ENCODE measurements at regions not wholly inside any gene's neighbourhood (a gene's known extent, or its start where the extent isn't known, plus 50 kb on each side); places are given as distances from the start of the nearest gene placed in this dataset.

- no TSS peak for BruUV-seq (replicated peaks)
- Histone ChIP-seq H3K36me3 (replicated peaks in 1 of 2; ENCODE audit: control insufficient read depth in 1 of 2, insufficient read depth in 2 of 2, low read length in 2 of 2) (no peaks in the 10 kb centered on the region), H3K4me2 (ENCODE audit: low read depth, low read length) (no peak overlapping the region), H2AFZ (ENCODE audit: low read length) (no peak overlapping the region), H4K20me1 (ENCODE audit: insufficient read depth, low read length) (no peaks in the 10 kb centered on the region), H3K4me1 (ENCODE audit: insufficient read depth, low read length) (no peaks in the 10 kb centered on the region), H3K4me3 (replicated peaks in 1 of 3; ENCODE audit: insufficient read depth in 1 of 3, low read depth in 2 of 3, low read length in 3 of 3) (no peak overlapping the region), H3K9ac (ENCODE audit: insufficient read depth, low read depth, low read length) (no peak overlapping the region), H3K27me3 (ENCODE audit: control insufficient read depth in 1 of 2, insufficient read depth in 2 of 2, low read length in 2 of 2) (no peaks in the 10 kb centered on the region), H3K9me3 (ENCODE audit: low read length) (no peaks in the 10 kb centered on the region; the same call in 1 of the 2 replicates), H3K27ac (ENCODE audit: extremely low read length, insufficient read depth, low read length) (no peak overlapping the region), H3K79me2 (ENCODE audit: insufficient read depth, low read length) (no peaks in the 10 kb centered on the region)
- FAIRE-seq, result no peak
- intact Hi-C loops (cut with micrococcal nuclease; ENCODE audit: unreplicated experiment), result no loop called here
- ATAC-seq, result no peak
- no peak for DNase-seq (ENCODE audit: low spot score)
- CTCF ChIA-PET (ENCODE audit: low intra/inter-chr PET ratio, low total read pairs), result no interaction called here
- POLR2A ChIA-PET, result no interaction called here
- no peak for TF ChIP-seq ZNF740 (CRISPR knock-in tag; IDR thresholded peaks at IDR 0.05)
- no peak for TF ChIP-seq EP300 (IDR thresholded peaks at IDR 0.05; ENCODE audit: low read depth in 2 of 2, low read length in 2 of 2)
- TF ChIP-seq EP300 (CRISPR knock-in tag; IDR thresholded peaks at IDR 0.05; ENCODE audit: borderline replicate concordance), result no peak
- no peak for TF ChIP-seq ASH2L (IDR thresholded peaks at IDR 0.05; ENCODE audit: insufficient read length, low read depth, low read length)
- TF ChIP-seq GTF3A (CRISPR knock-in tag; conservative IDR thresholded peaks at IDR 0.05), result no peak
- no peak for TF ChIP-seq ZNF678 (CRISPR knock-in tag; IDR thresholded peaks at IDR 0.05)
- no peak for TF ChIP-seq ZNF792 (CRISPR knock-in tag; IDR thresholded peaks at IDR 0.05)
- no peak for TF ChIP-seq POGZ (CRISPR knock-in tag; IDR thresholded peaks at IDR 0.05)
- TF ChIP-seq EHMT2 (IDR thresholded peaks at IDR 0.05; ENCODE audit: borderline replicate concordance, low read depth, low read length), result no peak
- TF ChIP-seq TP53 (CRISPR knock-in tag; conservative IDR thresholded peaks at IDR 0.05), result no peak
- TF ChIP-seq ZXDC (CRISPR knock-in tag; IDR thresholded peaks at IDR 0.05), result no peak
- in situ Hi-C loops (cut with HindIII; ENCODE audit: extremely low pct_ligation_motif_present, low pct_unique_long_range_greater_than_20kb), result no loop called here
Observed at GRCh38 chr9:80836013-80836412, 853.3 kb downstream of the TLE1 start.
